Panc1 (cell line): ENCODE measurements at regions not wholly inside any gene's neighbourhood (a gene's known extent, or its start where the extent isn't known, plus 50 kb on each side); places are given as distances from the start of the nearest gene placed in this dataset.

Experiments used
- ATAC-seq: fragments of 200-7000 bp; cut with Tn5 transposase; 2 replicates; pipeline ENCODE4 v1.9.1; 2020; ENCODE audit warnings: mild to moderate bottlenecking, moderate library complexity
- BruUV-seq: library from RNA; stranded (reverse); fragments of 400-500 nt; replicated peaks from 2 replicates; lab custom pipeline; 2021; lab: Mats Ljungman, UMichigan
- CTCF ChIA-PET: fragments of 300-600 bp; sonication (Branson Sonifier 250); formaldehyde crosslinking; loops from one replicate; lab custom pipeline; 2022; ENCODE audit warnings: antibody characterized with exemption; lab: Charles Lee
- POLR2A ChIA-PET: fragments of 300-600 bp; sonication (Branson Sonifier 250); formaldehyde crosslinking; loops from one replicate; lab custom pipeline; 2022; ENCODE audit warnings: antibody characterized with exemption; lab: Charles Lee
- DNase-seq: peaks from one replicate; pipeline ENCODE4 v3.0.0-alpha.2; 2010; ENCODE audit warnings: low read depth, low spot score
- H3K27ac ChIP-seq: 2 replicates; pipeline ENCODE4 v1.5.1; 2011; ENCODE audit warnings: mild to moderate bottlenecking, low read length, inconsistent platforms
- H3K27me3 ChIP-seq: fragments of 200-500 bp; sonication (Bioruptor generic); 2 replicates; pipeline ENCODE4 v1.6.0; 2014; ENCODE audit warnings: low read length, inconsistent platforms; ENCODE audit not compliant: control insufficient read depth, insufficient read depth
- H3K36me3 ChIP-seq: fragments of 200-500 bp; sonication (Bioruptor generic); 2 replicates; pipeline ENCODE4 v1.5.1; 2014; ENCODE audit warnings: inconsistent platforms, mild to moderate bottlenecking, low read length, moderate library complexity; ENCODE audit not compliant: control insufficient read depth, insufficient read depth
- H3K4me1 ChIP-seq: 2 replicates; pipeline ENCODE4 v1.5.1; 2011; ENCODE audit warnings: inconsistent platforms, mild to moderate bottlenecking, low read length, moderate library complexity; ENCODE audit not compliant: control insufficient read depth, insufficient read depth
- H3K4me3 ChIP-seq, 2 experiments: 2 replicates each; pipeline ENCODE4 v1.5.1; 2011 to 2012; ENCODE audit warnings: low read depth in 2 of 2, low read length in 2 of 2, mild to moderate bottlenecking in 2 of 2, inconsistent platforms in 1 of 2, moderate library complexity in 1 of 2
- H3K9me3 ChIP-seq: fragments of 200-500 bp; sonication (Bioruptor generic); 2 replicates; pipeline ENCODE4 v1.5.1; 2014; ENCODE audit warnings: low read depth, mild to moderate bottlenecking, inconsistent platforms, low read length, moderate library complexity; ENCODE audit not compliant: control insufficient read depth, insufficient read depth
- POLR2AphosphoS5 ChIP-seq: IDR thresholded peaks from 2 replicates; pipeline ENCODE4 v1.6.1; 2012; ENCODE audit warnings: mild to moderate bottlenecking, low read depth, low read length, moderate library complexity
- SIN3A ChIP-seq: IDR thresholded peaks from 2 replicates; pipeline ENCODE4 v1.6.1; 2012; ENCODE audit warnings: low read depth, mild to moderate bottlenecking, low read length, moderate library complexity, borderline replicate concordance; ENCODE audit not compliant: insufficient read depth
- TCF7L2 ChIP-seq: IDR thresholded peaks from 2 replicates; pipeline ENCODE4 v1.6.1; 2011; ENCODE audit warnings: mild to moderate bottlenecking, low read depth, low read length, inconsistent platforms
- in situ Hi-C: cut with HindIII; loops from 2 replicates; pipeline ENCODE4 v1.10.0; 2016; ENCODE audit warnings: low sequenced_read_pairs, low pct_unique_long_range_greater_than_20kb
- intact Hi-C: fragments of 100-400 bp; cut with micrococcal nuclease; formaldehyde crosslinking; loops from one replicate; pipeline ENCODE4 v1.10.0; 2022; ENCODE audit not compliant: unreplicated experiment
- TF ChIP-seq, protein P1 (sequence below): fragments of 450-650 bp; IDR thresholded peaks from 2 replicates; pipeline ENCODE4 v1.5.1; 2017; ENCODE audit warnings: mild to moderate bottlenecking
- TF ChIP-seq, protein P2 (sequence below), 2 experiments: IDR thresholded peaks; 2 replicates each; pipeline ENCODE4 v1.6.1; 2011 to 2012; ENCODE audit warnings: low read depth in 2 of 2, control low read depth in 1 of 2, low read length in 1 of 2, mild to moderate bottlenecking in 1 of 2, moderate library complexity in 1 of 2; ENCODE audit not compliant: insufficient read depth in 1 of 2

DNA sequence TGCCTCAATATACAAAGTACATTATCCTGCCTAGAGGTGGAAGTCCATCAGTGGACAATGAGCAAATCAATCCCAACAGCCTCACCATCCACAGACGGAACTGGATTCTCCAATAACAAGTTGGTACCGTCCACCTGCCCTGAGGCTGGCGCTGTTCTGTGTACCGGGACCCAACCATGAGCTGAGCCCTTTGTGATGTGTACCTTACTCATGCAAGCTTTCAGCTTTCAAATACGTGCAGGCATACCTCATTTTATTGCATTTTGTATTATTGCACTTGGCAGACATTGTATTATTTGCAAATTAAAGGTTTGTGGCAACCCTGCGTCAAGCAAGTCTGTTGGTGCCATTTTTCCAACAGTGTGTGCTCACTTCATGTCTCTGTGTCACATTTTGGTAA lies 476.0 kb upstream of the MKI67 start:
- Histone ChIP-seq H3K4me1 (no peaks in the 10 kb centered on the region), H3K9me3 (no peaks in the 10 kb centered on the region), H3K4me3 (no peak overlapping the region), H3K27me3 (no peaks in the 10 kb centered on the region), H3K36me3 (no peaks in the 10 kb centered on the region), H3K27ac (no peak overlapping the region)
- BruUV-seq = no TSS peak
- DNase-seq = no peak
- in situ Hi-C loops = no loop called here
- intact Hi-C loops = no loop called here
- ATAC-seq = no peak
- TF ChIP-seq SIN3A = no peak
- POLR2A ChIA-PET = no interaction called here
- CTCF ChIA-PET = no interaction called here

DNA sequence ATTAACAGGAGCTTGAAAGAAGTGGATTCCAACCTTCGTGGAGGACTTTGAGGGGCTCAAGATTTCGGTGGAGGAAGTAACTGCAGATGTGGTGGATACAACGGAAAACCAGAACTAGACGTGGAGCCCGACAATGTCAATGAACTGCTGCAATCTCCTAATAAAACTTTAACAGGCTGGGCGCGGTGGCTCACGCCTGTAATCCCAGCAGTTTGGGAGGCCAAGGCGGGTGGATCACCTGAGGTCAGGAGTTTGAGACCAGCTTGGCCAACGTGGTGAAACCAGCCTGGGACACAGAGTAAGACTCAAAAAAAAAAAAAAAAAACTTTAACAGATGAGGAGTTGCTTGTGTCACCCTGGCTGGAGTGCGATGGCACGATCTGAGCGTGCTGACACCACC lies 477.8 kb upstream of the MKI67 start:
- ATAC-seq (no peak), DNase-seq (no peak)
- Histone ChIP-seq H3K27ac (no peak overlapping the region), H3K36me3 (no peaks in the 10 kb centered on the region), H3K9me3 (no peaks in the 10 kb centered on the region), H3K4me3 (no peak overlapping the region), H3K4me1 (no peaks in the 10 kb centered on the region), H3K27me3 (no peaks in the 10 kb centered on the region; the same call in 1 of the 2 replicates)
- no TSS peak for BruUV-seq
- in situ Hi-C loops = no loop called here
- TF ChIP-seq, protein P1, sequence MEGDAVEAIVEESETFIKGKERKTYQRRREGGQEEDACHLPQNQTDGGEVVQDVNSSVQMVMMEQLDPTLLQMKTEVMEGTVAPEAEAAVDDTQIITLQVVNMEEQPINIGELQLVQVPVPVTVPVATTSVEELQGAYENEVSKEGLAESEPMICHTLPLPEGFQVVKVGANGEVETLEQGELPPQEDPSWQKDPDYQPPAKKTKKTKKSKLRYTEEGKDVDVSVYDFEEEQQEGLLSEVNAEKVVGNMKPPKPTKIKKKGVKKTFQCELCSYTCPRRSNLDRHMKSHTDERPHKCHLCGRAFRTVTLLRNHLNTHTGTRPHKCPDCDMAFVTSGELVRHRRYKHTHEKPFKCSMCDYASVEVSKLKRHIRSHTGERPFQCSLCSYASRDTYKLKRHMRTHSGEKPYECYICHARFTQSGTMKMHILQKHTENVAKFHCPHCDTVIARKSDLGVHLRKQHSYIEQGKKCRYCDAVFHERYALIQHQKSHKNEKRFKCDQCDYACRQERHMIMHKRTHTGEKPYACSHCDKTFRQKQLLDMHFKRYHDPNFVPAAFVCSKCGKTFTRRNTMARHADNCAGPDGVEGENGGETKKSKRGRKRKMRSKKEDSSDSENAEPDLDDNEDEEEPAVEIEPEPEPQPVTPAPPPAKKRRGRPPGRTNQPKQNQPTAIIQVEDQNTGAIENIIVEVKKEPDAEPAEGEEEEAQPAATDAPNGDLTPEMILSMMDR = no peak
- no peak for TF ChIP-seq POLR2AphosphoS5
- TF ChIP-seq SIN3A = no peak
- TF ChIP-seq, protein P2, sequence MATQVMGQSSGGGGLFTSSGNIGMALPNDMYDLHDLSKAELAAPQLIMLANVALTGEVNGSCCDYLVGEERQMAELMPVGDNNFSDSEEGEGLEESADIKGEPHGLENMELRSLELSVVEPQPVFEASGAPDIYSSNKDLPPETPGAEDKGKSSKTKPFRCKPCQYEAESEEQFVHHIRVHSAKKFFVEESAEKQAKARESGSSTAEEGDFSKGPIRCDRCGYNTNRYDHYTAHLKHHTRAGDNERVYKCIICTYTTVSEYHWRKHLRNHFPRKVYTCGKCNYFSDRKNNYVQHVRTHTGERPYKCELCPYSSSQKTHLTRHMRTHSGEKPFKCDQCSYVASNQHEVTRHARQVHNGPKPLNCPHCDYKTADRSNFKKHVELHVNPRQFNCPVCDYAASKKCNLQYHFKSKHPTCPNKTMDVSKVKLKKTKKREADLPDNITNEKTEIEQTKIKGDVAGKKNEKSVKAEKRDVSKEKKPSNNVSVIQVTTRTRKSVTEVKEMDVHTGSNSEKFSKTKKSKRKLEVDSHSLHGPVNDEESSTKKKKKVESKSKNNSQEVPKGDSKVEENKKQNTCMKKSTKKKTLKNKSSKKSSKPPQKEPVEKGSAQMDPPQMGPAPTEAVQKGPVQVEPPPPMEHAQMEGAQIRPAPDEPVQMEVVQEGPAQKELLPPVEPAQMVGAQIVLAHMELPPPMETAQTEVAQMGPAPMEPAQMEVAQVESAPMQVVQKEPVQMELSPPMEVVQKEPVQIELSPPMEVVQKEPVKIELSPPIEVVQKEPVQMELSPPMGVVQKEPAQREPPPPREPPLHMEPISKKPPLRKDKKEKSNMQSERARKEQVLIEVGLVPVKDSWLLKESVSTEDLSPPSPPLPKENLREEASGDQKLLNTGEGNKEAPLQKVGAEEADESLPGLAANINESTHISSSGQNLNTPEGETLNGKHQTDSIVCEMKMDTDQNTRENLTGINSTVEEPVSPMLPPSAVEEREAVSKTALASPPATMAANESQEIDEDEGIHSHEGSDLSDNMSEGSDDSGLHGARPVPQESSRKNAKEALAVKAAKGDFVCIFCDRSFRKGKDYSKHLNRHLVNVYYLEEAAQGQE (IDR thresholded peaks at IDR 0.05; ENCODE audit: insufficient read depth in 1 of 2, low read depth in 2 of 2, low read length in 1 of 2) = no peak
- TF ChIP-seq TCF7L2 = no peak
- intact Hi-C loops = no loop called here
- CTCF ChIA-PET = no interaction called here
- POLR2A ChIA-PET = no interaction called here

DNA sequence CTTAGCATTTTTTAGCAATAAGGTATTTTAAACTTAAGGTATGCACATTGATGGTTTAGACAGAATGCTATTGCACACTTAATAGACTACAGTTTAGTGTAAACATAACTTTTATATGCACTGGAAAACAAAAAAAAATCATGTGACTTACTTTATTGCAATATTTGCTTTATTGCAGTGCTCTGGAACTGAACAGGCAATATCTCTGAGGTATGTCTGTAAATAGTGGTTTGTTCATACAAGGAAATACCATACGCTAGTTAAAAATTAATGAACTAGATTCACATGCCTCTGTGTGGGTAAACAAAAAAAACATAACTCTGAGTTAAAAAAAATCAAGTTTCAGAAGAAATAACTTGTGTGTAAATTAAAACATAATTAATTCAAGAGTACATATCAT lies 479.0 kb upstream of the MKI67 start:
- ATAC-seq (no peak), DNase-seq (no peak)
- H3K27me3 ChIP-seq = no peaks in the 10 kb centered on the region; the same call in 1 of the 2 replicates
- no peaks in the 10 kb centered on the region for H3K9me3 ChIP-seq
- intact Hi-C loops = no loop called here
- H3K4me3 ChIP-seq = no peak overlapping the region
- POLR2A ChIA-PET = no interaction called here
- TF ChIP-seq TCF7L2 = no peak
- H3K36me3 ChIP-seq = no peaks in the 10 kb centered on the region
- CTCF ChIA-PET = no interaction called here
- H3K4me1 ChIP-seq = no peaks in the 10 kb centered on the region
- in situ Hi-C loops = no loop called here
- BruUV-seq = no TSS peak
- no peak overlapping the region for H3K27ac ChIP-seq
